ENCODE measurements at regions not wholly inside any gene's neighbourhood (a gene's known extent, or its start where the extent isn't known, plus 50 kb on each side); places are given as distances from the start of the nearest gene placed in this dataset.

DNA sequence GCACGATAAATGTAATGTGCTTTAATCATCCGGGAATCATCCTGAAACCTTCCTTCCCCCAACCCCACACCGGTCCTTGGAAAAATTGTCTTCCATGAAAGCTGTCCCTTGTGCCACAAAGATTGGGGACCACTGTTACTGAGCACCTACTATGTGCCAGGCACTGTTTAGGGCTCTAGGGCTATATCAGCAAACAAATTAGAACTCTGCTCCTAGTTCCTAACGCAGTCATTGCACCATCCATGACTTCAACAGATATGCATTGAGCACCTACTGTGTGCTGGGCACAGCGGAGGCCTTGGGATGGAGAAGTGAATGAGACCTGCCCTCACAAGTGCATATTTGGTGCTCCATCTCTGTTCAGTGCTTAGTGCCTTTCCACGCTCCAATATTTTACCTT is 50.3 kb upstream of the BLCAP start:
- H3K4me1 Mint-ChIP-seq = no peaks in the 10 kb centered on the region
- ATAC-seq (no peak), DNase-seq (no peak)
- peaks cover 45% of the 10 kb centered on the region for H3K27me3 Mint-ChIP-seq
- H3K9me3 Mint-ChIP-seq = no peaks in the 10 kb centered on the region
- no peak overlapping the region for H3K4me3 Mint-ChIP-seq
- H3K27ac Mint-ChIP-seq = no peak overlapping the region

All from stimulated activated naive CD8-positive, alpha-beta T cell treated with anti-CD3 and anti-CD28 coated beads, Interleukin-15, amount 100 ng/mL, for 72 hours (primary cell).